ENCODE measurements at regions not wholly inside any gene's neighbourhood (a gene's known extent, or its start where the extent isn't known, plus 50 kb on each side); places are given as distances from the start of the nearest gene placed in this dataset.

DNA sequence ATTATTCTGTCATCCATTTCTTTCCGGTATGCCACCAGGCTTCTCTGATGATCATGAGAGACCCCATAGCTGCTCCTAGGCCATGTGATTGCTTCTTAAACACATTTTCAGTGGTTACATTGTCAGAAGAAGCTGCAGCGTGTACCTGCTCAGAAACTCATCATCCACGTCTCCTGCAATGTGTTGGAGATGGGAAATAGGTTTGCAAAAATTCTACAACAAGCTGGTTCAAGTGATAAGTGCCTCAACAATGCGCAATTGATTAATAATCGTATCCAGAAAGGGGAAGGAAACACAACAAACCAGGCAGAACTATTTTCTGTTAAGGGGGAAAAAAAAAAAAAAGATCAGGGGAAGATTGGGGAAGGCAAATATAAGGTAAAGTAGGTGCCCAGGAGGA is 75.7 kb upstream of the THUMPD2 start (continued):
- no peak for TF ChIP-seq ATF2 (tag by site-specific recombination; IDR thresholded peaks at IDR 0.05; ENCODE audit: low read depth)

GRCh38 chr2:39852831-39853230 is 73.8 kb upstream of the THUMPD2 start:
- ChIA-PET POLR2A (no interaction called here), CTCF (interaction anchor here (1.6 kb wide), 1 partner anchor 15 kb away, joined by 7 read pairs; no protein-coding TSS in a partner anchor)
- Histone ChIP-seq H3K27ac (ENCODE audit: extremely low read depth, low read depth, low read length) (no peak overlapping the region), H3K36me3 (ENCODE audit: control insufficient read depth in 2 of 2, insufficient read depth in 1 of 2, low read length in 2 of 2) (no peaks in the 10 kb centered on the region), H3K4me3 (ENCODE audit: low read depth, low read length) (no peak overlapping the region), H3K9me3 (ENCODE audit: control insufficient read depth, insufficient read depth, low read depth, low read length) (no peaks in the 10 kb centered on the region), H3K4me1 (ENCODE audit: control insufficient read depth, insufficient read depth, low read length) (no peaks in the 10 kb centered on the region)
- TF ChIP-seq ZNF114 (tag by site-specific recombination; IDR thresholded peaks at IDR 0.05) (no peak), SCRT1 (tag by site-specific recombination; IDR thresholded peaks at IDR 0.05; ENCODE audit: borderline replicate concordance) (no peak), ZNF791 (tag by site-specific recombination; IDR thresholded peaks at IDR 0.05) (no peak), ZNF274 (IDR thresholded peaks at IDR 0.05; ENCODE audit: low read length) (no peak), ZNF274 (tag by site-specific recombination; IDR thresholded peaks at IDR 0.05; ENCODE audit: borderline replicate concordance) (no peak), OVOL3 (tag by site-specific recombination; IDR thresholded peaks at IDR 0.05) (no peak), ZNF324 (tag by site-specific recombination; IDR thresholded peaks at IDR 0.05) (no peak), TRIM28 (IDR thresholded peaks at IDR 0.05; ENCODE audit: borderline replicate concordance, low read length) (no peak)
- TF ChIP-seq, protein P1, sequence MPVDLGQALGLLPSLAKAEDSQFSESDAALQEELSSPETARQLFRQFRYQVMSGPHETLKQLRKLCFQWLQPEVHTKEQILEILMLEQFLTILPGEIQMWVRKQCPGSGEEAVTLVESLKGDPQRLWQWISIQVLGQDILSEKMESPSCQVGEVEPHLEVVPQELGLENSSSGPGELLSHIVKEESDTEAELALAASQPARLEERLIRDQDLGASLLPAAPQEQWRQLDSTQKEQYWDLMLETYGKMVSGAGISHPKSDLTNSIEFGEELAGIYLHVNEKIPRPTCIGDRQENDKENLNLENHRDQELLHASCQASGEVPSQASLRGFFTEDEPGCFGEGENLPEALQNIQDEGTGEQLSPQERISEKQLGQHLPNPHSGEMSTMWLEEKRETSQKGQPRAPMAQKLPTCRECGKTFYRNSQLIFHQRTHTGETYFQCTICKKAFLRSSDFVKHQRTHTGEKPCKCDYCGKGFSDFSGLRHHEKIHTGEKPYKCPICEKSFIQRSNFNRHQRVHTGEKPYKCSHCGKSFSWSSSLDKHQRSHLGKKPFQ (tag by site-specific recombination; IDR thresholded peaks at IDR 0.05): no peak

DNA sequence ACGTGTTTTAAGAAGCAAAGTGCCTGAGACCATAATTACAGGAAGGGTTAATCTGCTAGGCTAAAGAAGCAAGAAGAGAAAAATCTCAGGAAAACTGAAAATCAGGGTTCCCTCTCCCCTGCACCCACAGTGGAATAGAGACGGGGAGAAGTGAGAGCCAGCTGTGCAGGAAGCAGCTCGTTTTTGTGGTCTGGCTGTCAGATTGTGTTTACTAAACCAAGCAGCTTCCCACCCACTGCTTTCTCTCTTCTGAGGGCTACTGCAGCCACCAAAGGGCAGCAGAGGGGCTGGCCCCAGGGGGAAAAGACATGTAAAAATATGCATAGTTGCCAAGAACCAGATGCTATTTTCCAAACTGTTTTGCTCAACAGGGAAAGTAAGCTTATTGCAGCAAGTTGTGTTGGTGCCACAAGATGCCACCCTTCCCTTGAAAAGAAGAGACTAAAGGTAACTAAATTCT is 72.6 kb upstream of the THUMPD2 start:
- H3K27ac ChIP-seq (ENCODE audit: extremely low read depth, low read depth, low read length): no peak overlapping the region

More for the DNA sequence above, 72.6 kb upstream of the THUMPD2 start:
- no peak overlapping the region for H3K4me3 ChIP-seq (ENCODE audit: low read depth, low read length)
- POLR2A ChIA-PET: no interaction called here
- no peaks in the 10 kb centered on the region for H3K9me3 ChIP-seq (ENCODE audit: control insufficient read depth, insufficient read depth, low read depth, low read length)
- H3K4me1 ChIP-seq (ENCODE audit: control insufficient read depth, insufficient read depth, low read length): no peaks in the 10 kb centered on the region
- CTCF ChIA-PET: interaction anchor here (0.6 kb wide), 1 partner anchor 897 kb away, joined by 4 read pairs; no protein-coding TSS in a partner anchor
- TF ChIP-seq, protein P2, sequence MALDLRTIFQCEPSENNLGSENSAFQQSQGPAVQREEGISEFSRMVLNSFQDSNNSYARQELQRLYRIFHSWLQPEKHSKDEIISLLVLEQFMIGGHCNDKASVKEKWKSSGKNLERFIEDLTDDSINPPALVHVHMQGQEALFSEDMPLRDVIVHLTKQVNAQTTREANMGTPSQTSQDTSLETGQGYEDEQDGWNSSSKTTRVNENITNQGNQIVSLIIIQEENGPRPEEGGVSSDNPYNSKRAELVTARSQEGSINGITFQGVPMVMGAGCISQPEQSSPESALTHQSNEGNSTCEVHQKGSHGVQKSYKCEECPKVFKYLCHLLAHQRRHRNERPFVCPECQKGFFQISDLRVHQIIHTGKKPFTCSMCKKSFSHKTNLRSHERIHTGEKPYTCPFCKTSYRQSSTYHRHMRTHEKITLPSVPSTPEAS (tag by site-specific recombination; IDR thresholded peaks at IDR 0.05): no peak
- no peak for TF ChIP-seq ZNF670 (tag by site-specific recombination; IDR thresholded peaks at IDR 0.05; ENCODE audit: low read depth)
- TF ChIP-seq TCF7L2 (IDR thresholded peaks at IDR 0.05; ENCODE audit: borderline replicate concordance, low read depth, low read length): no peak
- TF ChIP-seq ZNF292 (tag by site-specific recombination; IDR thresholded peaks at IDR 0.05; ENCODE audit: borderline replicate concordance, low read depth): no peak
- TF ChIP-seq ZNF621 (tag by site-specific recombination; IDR thresholded peaks at IDR 0.05): no peak
- TF ChIP-seq SCRT1 (tag by site-specific recombination; IDR thresholded peaks at IDR 0.05; ENCODE audit: borderline replicate concordance): no peak
- no peak for TF ChIP-seq ZNF23 (tag by site-specific recombination; IDR thresholded peaks at IDR 0.05; ENCODE audit: borderline replicate concordance)
- no peak for TF ChIP-seq BCL11B (tag by site-specific recombination; IDR thresholded peaks at IDR 0.05; ENCODE audit: low read depth)
- TF ChIP-seq MZF1 (tag by site-specific recombination; IDR thresholded peaks at IDR 0.05; ENCODE audit: borderline replicate concordance): no peak
- no peak for TF ChIP-seq ZNF473 (tag by site-specific recombination; IDR thresholded peaks at IDR 0.05)
- TF ChIP-seq ZNF202 (tag by site-specific recombination; IDR thresholded peaks at IDR 0.05; ENCODE audit: borderline replicate concordance): no peak
- no peak for TF ChIP-seq ZNF2 (tag by site-specific recombination; IDR thresholded peaks at IDR 0.05)
- TF ChIP-seq SCRT2 (tag by site-specific recombination; IDR thresholded peaks at IDR 0.05): no peak
- TF ChIP-seq, protein P3, sequence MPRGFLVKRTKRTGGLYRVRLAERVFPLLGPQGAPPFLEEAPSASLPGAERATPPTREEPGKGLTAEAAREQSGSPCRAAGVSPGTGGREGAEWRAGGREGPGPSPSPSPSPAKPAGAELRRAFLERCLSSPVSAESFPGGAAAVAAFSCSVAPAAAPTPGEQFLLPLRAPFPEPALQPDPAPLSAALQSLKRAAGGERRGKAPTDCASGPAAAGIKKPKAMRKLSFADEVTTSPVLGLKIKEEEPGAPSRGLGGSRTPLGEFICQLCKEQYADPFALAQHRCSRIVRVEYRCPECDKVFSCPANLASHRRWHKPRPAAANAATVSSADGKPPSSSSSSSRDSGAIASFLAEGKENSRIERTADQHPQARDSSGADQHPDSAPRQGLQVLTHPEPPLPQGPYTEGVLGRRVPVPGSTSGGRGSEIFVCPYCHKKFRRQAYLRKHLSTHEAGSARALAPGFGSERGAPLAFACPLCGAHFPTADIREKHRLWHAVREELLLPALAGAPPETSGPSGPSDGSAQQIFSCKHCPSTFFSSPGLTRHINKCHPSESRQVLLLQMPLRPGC (tag by site-specific recombination; IDR thresholded peaks at IDR 0.05): no peak
- no peak for TF ChIP-seq ZNF776 (tag by site-specific recombination; IDR thresholded peaks at IDR 0.05; ENCODE audit: borderline replicate concordance)
- no peak for TF ChIP-seq ZNF501 (tag by site-specific recombination; IDR thresholded peaks at IDR 0.05)
- TF ChIP-seq KLF7 (tag by site-specific recombination; IDR thresholded peaks at IDR 0.05; ENCODE audit: borderline replicate concordance): no peak
- no peak for TF ChIP-seq PRDM1 (tag by site-specific recombination; IDR thresholded peaks at IDR 0.05)
- TF ChIP-seq GLIS1 (tag by site-specific recombination; IDR thresholded peaks at IDR 0.05): no peak
- TF ChIP-seq ZNF544 (tag by site-specific recombination; IDR thresholded peaks at IDR 0.05): no peak
- no peaks in the 10 kb centered on the region for H3K36me3 ChIP-seq (ENCODE audit: control insufficient read depth in 2 of 2, insufficient read depth in 1 of 2, low read length in 2 of 2)
